Stimulated activated CD8-positive, alpha-beta memory T cell treated with anti-CD3 and anti-CD28 coated beads, Interleukin-7, amount 100 ng/mL, for 48 hours (primary cell): ENCODE measurements at regions not wholly inside any gene's neighbourhood (a gene's known extent, or its start where the extent isn't known, plus 50 kb on each side); places are given as distances from the start of the nearest gene placed in this dataset.
"Not testable (repeated sequence)": the region's sequence is repeated elsewhere in the genome, so short reads cannot be mapped to it uniquely, and the experiment has no call there.

Source experiments
- DNase-seq, 2 donors: peaks; one replicate each; pipeline ENCODE4 v3.0.0-alpha.2; 2020; ENCODE audit warnings: low read depth in 1 of 2; ENCODE audit errors: extremely low read depth in 1 of 2

- DNase-seq, result no peak
Observed at GRCh38 chr2:57402096-57402495, 644.5 kb upstream of the VRK2 start.

DNA sequence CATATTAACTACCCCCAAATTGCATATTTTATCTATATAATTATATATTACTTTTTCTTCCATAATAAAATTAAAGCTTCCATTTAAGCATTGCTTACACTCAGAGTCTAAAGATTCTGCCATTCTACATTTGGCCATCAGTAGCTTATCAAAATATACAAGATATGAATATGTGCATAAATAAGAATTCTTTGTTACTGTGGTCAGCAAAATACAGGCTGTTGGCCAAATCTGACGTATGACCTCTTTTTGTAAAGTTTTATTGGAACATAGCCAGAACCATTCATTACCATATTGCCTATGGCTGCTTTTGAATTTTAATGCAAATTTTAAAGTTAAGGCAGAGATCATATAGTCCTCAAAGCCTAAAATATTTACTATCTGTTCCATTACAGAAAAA lies 643.9 kb upstream of the VRK2 start:
- no peak for DNase-seq

- DNase-seq, result no peak
Observed at GRCh38 chr2:57407772-57408201, 638.8 kb upstream of the VRK2 start.

- no peak for DNase-seq
Observed at GRCh38 chr2:57408587-57408986, 638.0 kb upstream of the VRK2 start.

DNA sequence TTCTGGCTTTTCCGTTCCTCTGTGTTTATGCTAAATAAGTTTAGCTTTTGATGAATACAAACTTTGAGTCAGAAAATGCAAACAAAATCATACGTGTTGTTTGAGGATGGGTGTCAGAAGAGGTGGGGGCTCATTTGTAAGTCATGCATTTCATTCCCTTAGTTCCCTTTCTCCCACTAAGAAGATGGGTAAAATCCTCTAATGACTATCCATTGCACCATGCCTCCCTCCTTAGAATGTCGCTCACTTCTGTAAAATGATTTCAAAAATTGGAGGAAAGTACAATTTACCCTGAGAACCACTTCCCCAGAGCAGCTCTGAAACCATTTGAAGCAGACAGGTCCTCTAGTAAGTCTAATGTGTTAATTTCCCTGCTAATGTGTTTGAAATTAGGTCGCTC lies 629.6 kb upstream of the VRK2 start:
- DNase-seq, result no peak

DNA sequence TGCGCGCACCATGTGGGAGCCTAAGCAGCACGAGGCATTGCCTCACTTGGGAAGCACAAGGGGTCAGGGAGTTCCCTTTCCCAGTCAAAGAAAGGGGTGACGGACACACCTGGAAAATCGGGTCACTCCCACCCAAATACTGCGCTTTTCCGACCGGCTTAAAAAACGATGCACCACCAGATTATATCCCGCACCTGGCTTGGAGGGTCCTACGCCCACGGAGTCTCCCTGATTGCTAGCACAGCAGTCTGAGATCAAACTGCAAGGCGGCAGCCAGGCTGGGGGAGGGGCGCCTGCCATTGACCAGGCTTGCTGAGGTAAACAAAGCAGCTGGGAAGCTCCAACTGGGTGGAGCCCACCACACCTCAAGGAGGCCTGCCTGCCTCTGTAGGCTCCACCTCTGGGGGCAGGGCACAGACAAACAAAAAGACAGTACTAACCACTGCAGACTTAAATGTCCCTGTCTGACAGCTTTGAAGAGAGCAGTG lies 627.7 kb upstream of the VRK2 start:
- DNase-seq, result not testable (repeated sequence)

- DNase-seq, result no peak
Observed at GRCh38 chr2:57429831-57430230, 616.8 kb upstream of the VRK2 start.

- no peak for DNase-seq
Observed at GRCh38 chr2:57432528-57432927, 614.1 kb upstream of the VRK2 start.

GRCh38 chr2:57434441-57434840 lies 612.2 kb upstream of the VRK2 start:
- no peak for DNase-seq

- DNase-seq, result no peak
Observed at GRCh38 chr2:57434972-57435371, 611.6 kb upstream of the VRK2 start.

GRCh38 chr2:57437077-57437476 lies 609.5 kb upstream of the VRK2 start:
- DNase-seq, result no peak

DNA sequence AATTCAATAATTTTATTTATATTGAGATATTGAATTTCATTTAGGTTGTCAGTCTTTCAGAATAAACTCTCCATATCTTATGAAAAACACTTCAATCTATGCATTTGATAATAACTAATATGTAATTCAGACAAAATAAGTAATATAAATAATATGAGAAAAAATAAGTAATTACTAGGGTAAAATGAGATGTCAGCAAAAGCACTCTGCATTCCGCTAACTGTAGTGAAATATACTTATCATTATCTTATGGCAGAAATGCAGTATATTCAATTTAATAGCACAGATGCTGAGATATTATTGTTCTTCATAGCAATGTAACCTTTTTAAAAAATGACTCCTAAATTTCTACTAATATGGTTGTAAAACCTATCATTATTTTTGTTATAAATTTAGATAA lies 606.2 kb upstream of the VRK2 start:
- no peak for DNase-seq

DNA sequence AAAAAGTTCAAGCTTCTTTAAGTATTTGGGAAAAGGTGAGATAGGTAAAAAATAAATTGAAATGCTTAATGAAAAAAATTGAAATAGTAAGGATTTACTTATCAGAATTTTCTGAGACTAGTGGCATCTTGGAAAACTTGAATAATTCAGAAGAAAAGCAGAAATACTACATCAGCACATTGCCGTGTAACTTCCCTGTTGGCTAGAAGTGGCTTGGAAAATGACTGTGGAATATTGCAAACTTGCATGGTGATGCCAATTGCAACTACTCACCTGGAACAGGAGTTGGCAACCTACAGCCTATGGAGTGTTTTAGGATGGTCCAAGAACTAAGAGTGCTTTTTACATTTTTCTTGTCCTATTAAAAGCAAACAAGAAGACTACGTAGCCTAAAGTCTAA lies 603.5 kb upstream of the VRK2 start:
- no peak for DNase-seq

DNA sequence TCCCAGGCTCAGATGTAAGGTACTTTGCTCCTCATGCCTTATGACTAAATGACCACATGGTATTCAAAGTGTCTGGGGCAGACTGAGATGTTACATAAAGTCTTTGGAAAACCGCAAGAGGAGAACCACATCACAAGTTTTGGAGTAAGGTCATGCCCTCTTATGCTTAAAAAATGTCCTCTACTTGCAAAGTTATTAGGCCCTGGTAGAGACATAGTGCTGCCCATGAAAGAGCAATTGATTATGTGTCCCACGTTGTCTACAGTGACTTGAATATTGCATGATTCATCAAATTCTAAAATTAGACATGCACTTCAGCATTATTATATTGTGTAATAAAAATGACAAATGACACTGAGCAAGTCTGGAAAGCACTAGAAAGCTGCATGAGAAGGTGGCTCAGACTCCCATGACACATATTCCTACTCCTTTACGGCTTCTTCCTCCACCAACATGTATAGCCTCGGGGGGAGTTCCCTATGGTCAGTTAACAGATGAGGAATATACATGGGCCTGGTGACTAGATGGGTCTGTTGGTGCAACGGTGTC lies 602.6 kb upstream of the VRK2 start:
- DNase-seq, result no peak

- DNase-seq, result no peak
Observed at GRCh38 chr2:57444752-57445430, 601.7 kb upstream of the VRK2 start.

- no peak for DNase-seq
Observed at GRCh38 chr2:57448816-57449215, 597.8 kb upstream of the VRK2 start.

- peak in 1 of 2 donors; percentile 0 for DNase-seq
Observed at GRCh38 chr2:57450170-57450569, 596.4 kb upstream of the VRK2 start.

DNA sequence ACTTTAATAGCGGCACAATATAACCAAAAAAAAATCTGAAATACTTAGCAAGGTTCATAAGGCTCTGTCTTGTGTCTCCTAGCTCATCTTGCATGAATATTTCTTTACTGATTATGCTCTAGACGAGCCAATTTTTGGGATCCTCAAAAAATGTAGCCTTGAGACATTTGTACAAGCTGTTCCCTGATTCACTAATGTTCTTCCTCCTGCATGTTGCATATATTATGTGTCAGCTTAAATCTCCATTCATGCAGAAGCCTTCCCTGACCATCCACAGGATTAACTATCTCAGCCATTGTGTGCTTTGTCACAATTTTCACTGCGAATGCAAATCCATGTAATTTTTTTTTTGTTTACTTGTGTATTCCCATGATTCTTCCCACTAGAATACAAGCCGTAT lies 594.0 kb upstream of the VRK2 start:
- DNase-seq, result no peak

GRCh38 chr2:57453945-57454344 lies 592.7 kb upstream of the VRK2 start:
- DNase-seq, result no peak

GRCh38 chr2:57460396-57461276 lies 586.0 kb upstream of the VRK2 start:
- DNase-seq, result no peak

DNA sequence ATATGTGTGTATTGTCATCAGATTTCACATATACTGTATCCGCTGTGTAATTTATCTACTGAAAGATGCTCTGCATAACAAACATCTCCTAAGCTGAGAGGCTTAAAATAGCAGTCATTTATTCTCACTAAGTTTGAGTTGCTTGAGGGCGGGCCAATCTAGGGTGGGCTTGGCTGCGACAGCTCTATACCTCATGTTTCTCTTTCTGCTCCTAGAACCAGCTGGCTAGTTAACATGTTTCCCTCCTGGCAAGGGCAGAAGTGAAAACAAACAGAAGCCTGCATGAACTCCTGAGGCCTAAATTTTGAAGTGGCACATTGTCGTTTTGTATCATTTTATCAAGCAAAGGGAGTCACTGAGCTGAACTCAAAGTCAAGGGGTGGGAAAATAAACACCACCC lies 585.0 kb upstream of the VRK2 start:
- DNase-seq, result no peak

- no peak for DNase-seq
Observed at GRCh38 chr2:57465067-57465466, 581.5 kb upstream of the VRK2 start.
